Choroid plexus epithelial cell (primary cell): ENCODE measurements at regions not wholly inside any gene's neighbourhood (a gene's known extent, or its start where the extent isn't known, plus 50 kb on each side); places are given as distances from the start of the nearest gene placed in this dataset.
"Not testable (repeated sequence)": the region's sequence is repeated elsewhere in the genome, so short reads cannot be mapped to it uniquely, and the experiment has no call there.

Experiments
- DNase-seq: peaks from one replicate; pipeline ENCODE4 v3.0.0-alpha.2; 2010; ENCODE audit warnings: low read depth
- H3K4me3 ChIP-seq: 2 replicates; pipeline ENCODE4 v1.5.1; 2011; ENCODE audit warnings: low read depth, mild to moderate bottlenecking, control low read depth, low read length, moderate library complexity
- TF ChIP-seq, protein P1 (sequence below): conservative IDR thresholded peaks from 2 replicates; pipeline ENCODE4 v1.5.1; 2011; ENCODE audit warnings: low read depth, mild to moderate bottlenecking, control low read depth, inconsistent platforms, low read length, moderate library complexity

DNA sequence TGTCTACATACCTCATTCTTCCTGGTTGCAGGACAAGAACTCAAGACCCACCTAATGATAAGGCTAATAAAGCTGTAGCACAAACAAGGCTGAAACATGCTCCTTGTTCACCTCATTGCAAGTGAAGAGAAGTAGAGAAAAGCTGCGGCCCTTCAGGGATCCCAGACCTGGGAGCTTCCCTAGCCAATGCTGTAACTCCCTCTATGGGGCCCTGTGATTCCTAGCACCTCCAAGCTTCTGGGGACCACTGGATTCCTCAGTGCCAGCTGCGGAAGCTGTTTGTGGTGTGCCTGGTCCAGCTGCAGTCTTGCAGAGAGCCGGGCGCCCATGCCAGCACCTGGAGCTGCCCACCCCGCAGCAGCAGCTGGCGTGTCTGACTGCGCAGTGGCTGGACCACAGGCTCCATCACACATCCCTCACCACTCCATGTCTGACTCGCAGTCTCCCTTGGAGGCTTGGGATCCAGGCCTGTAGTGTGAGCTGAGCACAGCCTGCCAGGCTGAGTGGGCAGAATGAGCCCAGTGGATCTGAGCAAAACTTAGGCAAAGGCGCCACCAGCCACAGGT is 737.2 kb upstream of the GJE1 start:
- DNase-seq = no peak
- no peak overlapping the region for H3K4me3 ChIP-seq
- TF ChIP-seq, protein P1, sequence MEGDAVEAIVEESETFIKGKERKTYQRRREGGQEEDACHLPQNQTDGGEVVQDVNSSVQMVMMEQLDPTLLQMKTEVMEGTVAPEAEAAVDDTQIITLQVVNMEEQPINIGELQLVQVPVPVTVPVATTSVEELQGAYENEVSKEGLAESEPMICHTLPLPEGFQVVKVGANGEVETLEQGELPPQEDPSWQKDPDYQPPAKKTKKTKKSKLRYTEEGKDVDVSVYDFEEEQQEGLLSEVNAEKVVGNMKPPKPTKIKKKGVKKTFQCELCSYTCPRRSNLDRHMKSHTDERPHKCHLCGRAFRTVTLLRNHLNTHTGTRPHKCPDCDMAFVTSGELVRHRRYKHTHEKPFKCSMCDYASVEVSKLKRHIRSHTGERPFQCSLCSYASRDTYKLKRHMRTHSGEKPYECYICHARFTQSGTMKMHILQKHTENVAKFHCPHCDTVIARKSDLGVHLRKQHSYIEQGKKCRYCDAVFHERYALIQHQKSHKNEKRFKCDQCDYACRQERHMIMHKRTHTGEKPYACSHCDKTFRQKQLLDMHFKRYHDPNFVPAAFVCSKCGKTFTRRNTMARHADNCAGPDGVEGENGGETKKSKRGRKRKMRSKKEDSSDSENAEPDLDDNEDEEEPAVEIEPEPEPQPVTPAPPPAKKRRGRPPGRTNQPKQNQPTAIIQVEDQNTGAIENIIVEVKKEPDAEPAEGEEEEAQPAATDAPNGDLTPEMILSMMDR = no peak

GRCh38 chr6:141394565-141395051 is 738.1 kb upstream of the GJE1 start:
- H3K4me3 ChIP-seq = no peak overlapping the region
- TF ChIP-seq, protein P1 = no peak
- no peak for DNase-seq

GRCh38 chr6:141394125-141394536 is 738.6 kb upstream of the GJE1 start:
- no peak for DNase-seq
- H3K4me3 ChIP-seq = no peak overlapping the region
- TF ChIP-seq, protein P1 = no peak

GRCh38 chr6:141393405-141394124 is 739.2 kb upstream of the GJE1 start:
- TF ChIP-seq, protein P1 = no peak
- H3K4me3 ChIP-seq = no peak overlapping the region
- no peak for DNase-seq

DNA sequence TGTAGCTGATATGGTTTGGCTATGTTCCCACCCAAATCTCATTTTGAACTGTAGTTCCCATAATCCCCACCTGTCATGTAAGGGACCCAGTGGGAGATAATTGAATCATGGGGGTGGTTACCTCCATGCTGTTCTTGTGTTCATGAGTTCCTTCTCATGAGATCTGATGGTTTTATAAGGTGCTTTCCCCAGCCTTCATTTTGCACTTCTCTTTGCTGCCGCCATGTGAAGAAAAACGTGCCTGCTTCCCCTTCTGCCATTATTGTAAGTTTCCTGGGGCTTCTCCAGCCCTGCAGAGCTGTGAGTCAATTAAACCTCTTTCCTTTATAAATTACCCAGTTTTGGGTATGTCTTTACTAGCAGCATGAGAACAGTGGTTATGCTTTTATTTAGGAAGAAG is 741.6 kb upstream of the GJE1 start:
- not testable (repeated sequence) for H3K4me3 ChIP-seq, DNase-seq

- TF ChIP-seq, protein P1 = no peak
- DNase-seq = no peak
- no peak overlapping the region for H3K4me3 ChIP-seq
These were observed 744.1 kb upstream of the GJE1 start for GRCh38 chr6:141388666-141389065.

- TF ChIP-seq, protein P1 = no peak
- DNase-seq = no peak
- H3K4me3 ChIP-seq = no peak overlapping the region
These were observed 762.3 kb upstream of the GJE1 start for GRCh38 chr6:141370438-141370837.

GRCh38 chr6:141366796-141367195 is 765.9 kb upstream of the GJE1 start:
- not testable (repeated sequence) for DNase-seq, H3K4me3 ChIP-seq
